ENCODE measurements at regions not wholly inside any gene's neighbourhood (a gene's known extent, or its start where the extent isn't known, plus 50 kb on each side); places are given as distances from the start of the nearest gene placed in this dataset.

DNA sequence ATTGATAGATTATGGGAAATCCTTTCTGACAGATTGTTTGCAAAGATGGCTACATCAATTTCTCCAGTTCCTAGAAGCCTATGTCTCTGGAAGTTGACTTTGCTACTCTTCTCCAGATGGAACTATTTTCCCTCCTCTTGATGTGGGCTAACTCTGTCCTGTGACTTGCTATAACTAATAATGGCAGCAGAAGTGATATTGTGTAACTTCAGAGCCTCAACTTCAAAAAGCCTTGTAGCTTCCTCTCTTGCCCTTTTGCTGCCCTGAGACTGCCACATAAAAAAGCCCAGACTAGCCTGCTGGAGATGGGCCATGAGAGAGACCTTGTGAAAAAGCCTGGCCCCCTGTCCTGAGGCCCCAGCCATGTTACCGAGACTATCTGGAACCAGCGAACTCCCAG is 210.7 kb upstream of the SLC7A11 start:
- no peak overlapping the region for H3K27ac Mint-ChIP-seq (ENCODE audit: unreplicated experiment)
- TF ChIP-seq, protein P1, sequence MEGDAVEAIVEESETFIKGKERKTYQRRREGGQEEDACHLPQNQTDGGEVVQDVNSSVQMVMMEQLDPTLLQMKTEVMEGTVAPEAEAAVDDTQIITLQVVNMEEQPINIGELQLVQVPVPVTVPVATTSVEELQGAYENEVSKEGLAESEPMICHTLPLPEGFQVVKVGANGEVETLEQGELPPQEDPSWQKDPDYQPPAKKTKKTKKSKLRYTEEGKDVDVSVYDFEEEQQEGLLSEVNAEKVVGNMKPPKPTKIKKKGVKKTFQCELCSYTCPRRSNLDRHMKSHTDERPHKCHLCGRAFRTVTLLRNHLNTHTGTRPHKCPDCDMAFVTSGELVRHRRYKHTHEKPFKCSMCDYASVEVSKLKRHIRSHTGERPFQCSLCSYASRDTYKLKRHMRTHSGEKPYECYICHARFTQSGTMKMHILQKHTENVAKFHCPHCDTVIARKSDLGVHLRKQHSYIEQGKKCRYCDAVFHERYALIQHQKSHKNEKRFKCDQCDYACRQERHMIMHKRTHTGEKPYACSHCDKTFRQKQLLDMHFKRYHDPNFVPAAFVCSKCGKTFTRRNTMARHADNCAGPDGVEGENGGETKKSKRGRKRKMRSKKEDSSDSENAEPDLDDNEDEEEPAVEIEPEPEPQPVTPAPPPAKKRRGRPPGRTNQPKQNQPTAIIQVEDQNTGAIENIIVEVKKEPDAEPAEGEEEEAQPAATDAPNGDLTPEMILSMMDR (IDR thresholded peaks at IDR 0.05; ENCODE audit: partially characterized antibody, unreplicated experiment), result no peak
- no peaks in the 10 kb centered on the region for H3K36me3 Mint-ChIP-seq (ENCODE audit: unreplicated experiment)
- H3K9me3 Mint-ChIP-seq (ENCODE audit: unreplicated experiment), result no peaks in the 10 kb centered on the region
- no peaks in the 10 kb centered on the region for H3K27me3 Mint-ChIP-seq (ENCODE audit: unreplicated experiment)
- no peak for DNase-seq
- H3K4me3 Mint-ChIP-seq (ENCODE audit: unreplicated experiment), result no peak overlapping the region
- no peaks in the 10 kb centered on the region for H3K4me1 Mint-ChIP-seq (ENCODE audit: low read depth, unreplicated experiment)

DNA sequence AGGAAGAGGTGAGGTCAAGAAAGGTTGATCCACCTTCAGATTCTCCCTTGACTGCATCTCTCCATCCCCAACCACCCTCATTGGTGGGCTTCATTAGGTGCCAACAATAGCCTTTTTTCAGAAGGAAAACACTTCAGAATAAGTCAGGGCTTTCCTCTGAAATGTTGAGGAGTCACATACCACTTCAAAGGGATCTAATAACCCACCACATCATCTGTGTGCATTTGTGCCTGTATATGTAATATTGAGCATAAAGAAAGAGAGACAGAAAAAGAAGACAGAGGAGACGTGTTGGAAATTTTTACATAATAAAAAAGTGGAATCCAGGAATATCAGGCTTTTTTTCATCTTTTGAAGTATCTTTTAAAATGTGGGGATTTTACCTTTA is 209.1 kb upstream of the SLC7A11 start:
- Mint-ChIP-seq H3K27ac (ENCODE audit: unreplicated experiment) (no peak overlapping the region), H3K36me3 (ENCODE audit: unreplicated experiment) (no peaks in the 10 kb centered on the region), H3K9me3 (ENCODE audit: unreplicated experiment) (no peaks in the 10 kb centered on the region), H3K4me1 (ENCODE audit: low read depth, unreplicated experiment) (no peaks in the 10 kb centered on the region), H3K4me3 (ENCODE audit: unreplicated experiment) (no peak overlapping the region), H3K27me3 (ENCODE audit: unreplicated experiment) (no peaks in the 10 kb centered on the region)
- TF ChIP-seq, protein P1 (IDR thresholded peaks at IDR 0.05; ENCODE audit: partially characterized antibody, unreplicated experiment), result no peak
- no peak for DNase-seq

DNA sequence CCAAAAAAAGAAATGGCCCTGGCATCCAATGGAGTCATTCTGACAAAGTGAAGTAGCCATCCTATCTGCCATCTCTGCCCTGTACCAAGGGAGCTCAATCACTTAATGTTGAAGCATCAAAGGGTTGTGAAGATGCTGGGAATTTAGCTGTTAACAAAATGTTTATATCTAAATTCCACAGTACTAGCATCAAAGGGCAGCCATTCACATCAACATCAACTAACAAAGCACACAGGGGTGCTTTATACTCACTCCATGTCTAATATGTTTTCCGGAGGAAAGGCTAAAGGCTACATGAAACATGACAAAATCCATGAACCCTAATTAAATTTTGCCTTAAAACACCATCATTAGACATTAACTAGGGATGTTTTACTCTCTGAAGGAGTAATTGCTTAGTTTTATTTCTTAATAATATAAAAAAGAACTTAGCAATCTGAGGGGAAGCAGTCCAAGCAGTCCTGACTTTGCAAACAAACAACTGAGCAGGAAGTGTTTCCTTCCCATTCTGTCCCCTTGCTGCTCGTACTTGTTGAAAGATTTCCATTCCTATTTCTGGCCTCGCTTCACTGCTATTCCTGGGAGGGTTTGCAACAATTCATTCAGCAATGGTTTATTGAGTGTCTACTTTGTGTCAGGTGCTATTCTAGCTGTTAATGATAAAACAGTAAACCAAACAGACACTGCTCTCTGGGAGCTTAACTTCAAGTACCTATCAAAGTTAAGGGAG is 208.6 kb upstream of the SLC7A11 start:
- Mint-ChIP-seq H3K36me3 (ENCODE audit: unreplicated experiment) (no peaks in the 10 kb centered on the region), H3K4me3 (ENCODE audit: unreplicated experiment) (no peak overlapping the region), H3K9me3 (ENCODE audit: unreplicated experiment) (no peaks in the 10 kb centered on the region), H3K27me3 (ENCODE audit: unreplicated experiment) (no peaks in the 10 kb centered on the region), H3K4me1 (ENCODE audit: low read depth, unreplicated experiment) (no peaks in the 10 kb centered on the region), H3K27ac (ENCODE audit: unreplicated experiment) (no peak overlapping the region)
- TF ChIP-seq, protein P1 (IDR thresholded peaks at IDR 0.05; ENCODE audit: partially characterized antibody, unreplicated experiment), result no peak
- DNase-seq, result no peak

DNA sequence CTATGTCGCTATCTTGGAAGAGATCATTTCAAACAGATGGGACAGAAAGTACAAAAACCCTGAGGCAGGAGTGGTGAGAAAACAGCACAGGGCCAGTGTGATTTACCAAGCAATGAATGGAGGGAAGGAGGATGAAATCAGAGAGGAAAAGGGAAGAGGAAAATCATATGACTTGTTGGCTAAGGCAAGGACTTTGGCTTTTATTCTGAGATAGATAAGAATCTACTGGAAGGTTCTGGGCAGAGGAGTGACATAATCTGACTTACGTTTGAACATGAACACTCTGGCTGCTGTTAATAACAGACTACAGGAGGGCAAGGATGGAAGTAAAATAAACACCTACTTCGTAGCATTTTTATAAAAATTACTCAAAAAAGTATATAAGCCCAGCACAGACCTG is 207.8 kb upstream of the SLC7A11 start:
- no peaks in the 10 kb centered on the region for H3K9me3 Mint-ChIP-seq (ENCODE audit: unreplicated experiment)
- no peak for DNase-seq
- no peaks in the 10 kb centered on the region for H3K4me1 Mint-ChIP-seq (ENCODE audit: low read depth, unreplicated experiment)
- H3K4me3 Mint-ChIP-seq (ENCODE audit: unreplicated experiment), result no peak overlapping the region
- no peaks in the 10 kb centered on the region for H3K27me3 Mint-ChIP-seq (ENCODE audit: unreplicated experiment)
- H3K36me3 Mint-ChIP-seq (ENCODE audit: unreplicated experiment), result no peaks in the 10 kb centered on the region
- H3K27ac Mint-ChIP-seq (ENCODE audit: unreplicated experiment), result no peak overlapping the region
- TF ChIP-seq, protein P1 (IDR thresholded peaks at IDR 0.05; ENCODE audit: partially characterized antibody, unreplicated experiment), result no peak

DNA sequence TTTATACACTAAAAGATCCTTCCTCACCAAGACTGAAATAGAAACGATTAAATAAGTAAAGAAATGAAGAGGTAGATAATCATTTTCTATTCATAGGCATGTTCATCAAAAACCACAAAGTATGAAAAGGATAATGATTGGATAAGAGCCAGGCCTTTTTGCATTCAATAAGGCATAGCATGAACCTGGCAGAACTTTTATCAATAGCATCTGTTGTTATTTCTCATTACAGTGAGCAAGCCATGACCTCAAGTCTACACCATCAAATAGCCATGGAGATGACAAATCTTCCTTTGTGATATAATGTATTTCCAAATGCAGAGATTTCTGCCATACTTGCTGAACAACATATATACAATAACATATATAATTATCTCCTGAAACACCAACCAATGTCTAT is 206.0 kb upstream of the SLC7A11 start:
- peaks cover 2% of the 10 kb centered on the region for H3K36me3 Mint-ChIP-seq (ENCODE audit: unreplicated experiment)
- no peak for DNase-seq
- H3K4me3 Mint-ChIP-seq (ENCODE audit: unreplicated experiment), result no peak overlapping the region
- H3K27me3 Mint-ChIP-seq (ENCODE audit: unreplicated experiment), result no peaks in the 10 kb centered on the region
- H3K27ac Mint-ChIP-seq (ENCODE audit: unreplicated experiment), result no peak overlapping the region
- no peaks in the 10 kb centered on the region for H3K9me3 Mint-ChIP-seq (ENCODE audit: unreplicated experiment)
- TF ChIP-seq, protein P1 (IDR thresholded peaks at IDR 0.05; ENCODE audit: partially characterized antibody, unreplicated experiment), result no peak
- H3K4me1 Mint-ChIP-seq (ENCODE audit: low read depth, unreplicated experiment), result no peaks in the 10 kb centered on the region
